ENCODE measurements at regions not wholly inside any gene's neighbourhood (a gene's known extent, or its start where the extent isn't known, plus 50 kb on each side); places are given as distances from the start of the nearest gene placed in this dataset.
A peak's percentile ranks its signal among the peaks of the same experiment; 100 is the strongest.

- TF ChIP-seq CTCF (IDR thresholded peaks at IDR 0.05) (0 out of 2 replicates have a peak, but pooled peaks have one; percentile 21), E2F1 (CRISPR knock-in tag; IDR thresholded peaks at IDR 0.05) (no peak), ESRRA (CRISPR knock-in tag; IDR thresholded peaks at IDR 0.05; ENCODE audit: borderline replicate concordance) (no peak)
These were observed 92.0 kb upstream of the VGLL3 start for GRCh38 chr3:87082796-87083440.
